ENCODE measurements at regions not wholly inside any gene's neighbourhood (a gene's known extent, or its start where the extent isn't known, plus 50 kb on each side); places are given as distances from the start of the nearest gene placed in this dataset.

DNA sequence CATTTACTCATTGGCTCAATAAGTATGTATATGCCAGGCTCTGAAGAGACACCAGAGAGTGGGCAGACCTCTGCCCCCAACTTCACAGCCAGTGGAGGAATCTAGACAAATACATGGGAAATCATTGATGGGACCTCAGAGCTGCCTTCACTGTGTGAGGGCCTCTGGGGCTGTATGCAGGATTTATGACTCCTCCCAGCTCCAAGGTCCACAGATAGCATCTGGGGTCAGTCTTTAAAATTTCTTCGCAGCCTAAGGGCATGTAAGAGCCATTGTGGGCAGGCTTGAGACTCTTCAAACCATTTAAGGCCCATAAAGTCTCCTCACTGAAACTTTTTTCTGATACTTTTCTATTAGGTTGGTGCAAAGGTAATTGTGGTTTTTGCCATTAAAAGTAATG lies 125.5 kb downstream of the SPTSSA start:
- Mint-ChIP-seq H3K36me3 (ENCODE audit: low read depth) (no peaks in the 10 kb centered on the region), H3K4me3 (no peak overlapping the region), H3K9me3 (no peaks in the 10 kb centered on the region), H3K27me3 (no peaks in the 10 kb centered on the region), H3K27ac (no peak overlapping the region), H3K4me1 (ENCODE audit: low read depth) (peaks cover 10% of the 10 kb centered on the region)
- intact Hi-C loops (cut with micrococcal nuclease), result no loop called here

GRCh38 chr14:34335968-34336367 lies 126.1 kb downstream of the SPTSSA start:
- no peak overlapping the region for H3K4me3 Mint-ChIP-seq
- intact Hi-C loops (cut with micrococcal nuclease), result no loop called here
- no peaks in the 10 kb centered on the region for H3K9me3 Mint-ChIP-seq
- H3K27ac Mint-ChIP-seq, result no peak overlapping the region
- no peaks in the 10 kb centered on the region for H3K36me3 Mint-ChIP-seq (ENCODE audit: low read depth)
- peaks cover 10% of the 10 kb centered on the region for H3K4me1 Mint-ChIP-seq (ENCODE audit: low read depth)
- no peaks in the 10 kb centered on the region for H3K27me3 Mint-ChIP-seq

DNA sequence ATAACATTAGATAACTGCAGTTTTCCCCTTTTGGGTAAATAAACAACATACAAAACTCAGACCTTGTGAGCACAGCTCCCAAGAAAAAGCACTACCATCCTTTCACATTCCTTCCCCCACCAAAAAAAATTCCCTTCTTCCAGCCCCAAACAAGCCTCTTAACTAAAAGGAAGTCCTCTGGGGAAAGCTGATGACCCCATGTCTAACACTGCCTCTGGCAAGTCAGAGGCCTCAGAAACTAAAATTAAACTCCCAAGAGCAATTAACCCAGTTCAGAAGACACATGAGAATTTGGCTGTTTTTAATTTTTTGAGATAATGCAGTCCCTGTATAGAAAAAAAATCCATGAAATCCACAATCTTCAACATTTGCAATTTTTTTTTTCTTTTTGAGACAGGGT lies 127.7 kb downstream of the SPTSSA start:
- peaks cover 10% of the 10 kb centered on the region for H3K4me1 Mint-ChIP-seq (ENCODE audit: low read depth)
- intact Hi-C loops (cut with micrococcal nuclease), result loop anchor here (5.0 kb wide), 2 partner anchors 203 to 1088 kb away; partner anchors contain the start of gene EAPP
- no peaks in the 10 kb centered on the region for H3K27me3 Mint-ChIP-seq
- H3K4me3 Mint-ChIP-seq, result no peak overlapping the region
- no peaks in the 10 kb centered on the region for H3K9me3 Mint-ChIP-seq
- H3K36me3 Mint-ChIP-seq (ENCODE audit: low read depth), result no peaks in the 10 kb centered on the region
- no peak overlapping the region for H3K27ac Mint-ChIP-seq

- intact Hi-C loops (cut with micrococcal nuclease), result loop anchor here (2.0 to 5.0 kb wide), 3 partner anchors 167 to 1090 kb away; partner anchors contain the start of gene EAPP
- Mint-ChIP-seq H3K27me3 (no peaks in the 10 kb centered on the region), H3K9me3 (no peaks in the 10 kb centered on the region), H3K27ac (no peak overlapping the region), H3K36me3 (ENCODE audit: low read depth) (no peaks in the 10 kb centered on the region), H3K4me3 (no peak overlapping the region), H3K4me1 (ENCODE audit: low read depth) (peaks cover 10% of the 10 kb centered on the region)
Observed at GRCh38 chr14:34331728-34332623, 130.1 kb downstream of the SPTSSA start.

DNA sequence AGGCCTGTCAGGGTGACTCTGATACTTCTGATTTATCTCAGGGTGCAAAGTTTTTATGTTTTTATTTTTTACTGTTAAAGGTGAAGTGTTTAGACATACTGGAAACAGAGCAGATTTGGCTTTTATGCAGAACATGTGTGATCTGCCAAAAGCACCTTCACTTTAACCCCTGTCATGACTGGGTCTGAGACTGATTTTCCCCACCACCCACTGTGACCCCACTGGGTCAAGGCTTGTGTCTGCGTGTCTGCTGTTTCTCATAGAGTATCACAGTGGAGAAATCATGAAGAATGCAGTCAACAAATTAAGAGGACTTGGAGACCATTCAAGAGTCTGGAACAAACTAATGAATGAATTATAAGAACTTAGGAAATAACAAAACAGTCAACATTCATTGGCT lies 131.2 kb downstream of the SPTSSA start:
- Mint-ChIP-seq H3K9me3 (no peaks in the 10 kb centered on the region), H3K27ac (no peak overlapping the region), H3K4me1 (ENCODE audit: low read depth) (peaks cover 4% of the 10 kb centered on the region), H3K27me3 (no peaks in the 10 kb centered on the region), H3K36me3 (ENCODE audit: low read depth) (no peaks in the 10 kb centered on the region), H3K4me3 (no peak overlapping the region)
- intact Hi-C loops (cut with micrococcal nuclease), result loop anchor here (2.0 to 5.0 kb wide), 3 partner anchors 168 to 1091 kb away; partner anchors contain the start of gene EAPP

- H3K4me3 Mint-ChIP-seq, result no peak overlapping the region
- H3K27me3 Mint-ChIP-seq, result no peaks in the 10 kb centered on the region
- no peak overlapping the region for H3K27ac Mint-ChIP-seq
- no peaks in the 10 kb centered on the region for H3K4me1 Mint-ChIP-seq (ENCODE audit: low read depth)
- intact Hi-C loops (cut with micrococcal nuclease), result no loop called here
- H3K9me3 Mint-ChIP-seq, result no peaks in the 10 kb centered on the region
- H3K36me3 Mint-ChIP-seq (ENCODE audit: low read depth), result no peaks in the 10 kb centered on the region
Observed at GRCh38 chr14:34329301-34329700, 132.7 kb downstream of the SPTSSA start.

DNA sequence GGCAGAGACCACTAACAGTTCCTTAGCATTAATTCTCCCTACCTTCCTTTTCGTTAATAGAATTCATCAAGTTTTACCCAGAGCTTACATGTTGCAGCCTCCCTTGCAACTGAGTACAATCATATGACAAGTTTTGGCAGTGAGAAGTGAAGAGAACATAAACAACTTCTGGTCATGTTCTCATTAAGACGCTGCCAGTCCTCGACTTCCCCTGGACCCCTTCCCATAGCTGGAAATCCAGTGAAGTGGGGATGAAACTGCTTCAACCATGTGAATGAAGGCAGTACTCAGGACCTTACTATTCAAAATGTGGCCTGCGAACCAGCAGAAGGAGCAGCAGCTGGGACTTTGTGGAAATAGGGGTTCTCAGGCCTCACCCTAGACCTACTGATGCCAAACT lies 133.9 kb downstream of the SPTSSA start:
- no peaks in the 10 kb centered on the region for H3K36me3 Mint-ChIP-seq (ENCODE audit: low read depth)
- H3K9me3 Mint-ChIP-seq, result no peaks in the 10 kb centered on the region

DNA sequence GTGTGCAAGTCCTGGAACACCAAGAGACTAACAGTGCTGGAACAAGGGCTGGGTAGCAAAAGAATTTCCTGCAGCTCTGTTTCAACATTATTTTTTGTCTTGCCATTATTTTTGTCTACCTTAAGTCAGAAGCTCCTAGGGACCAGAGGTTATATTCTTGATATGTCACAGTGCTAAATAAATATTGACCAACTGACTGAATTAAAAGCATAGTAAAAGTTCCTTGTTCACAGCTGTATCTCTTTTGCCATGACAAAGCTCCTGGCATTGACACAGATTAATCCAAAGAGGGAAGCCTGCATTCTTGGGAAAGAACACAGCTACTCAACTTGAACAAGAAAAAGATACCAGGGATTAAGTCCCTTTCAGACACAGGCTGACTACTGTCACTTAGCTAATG lies 136.5 kb downstream of the SPTSSA start:
- peaks cover 1% of the 10 kb centered on the region for H3K27me3 Mint-ChIP-seq
- no peaks in the 10 kb centered on the region for H3K9me3 Mint-ChIP-seq
- no peaks in the 10 kb centered on the region for H3K36me3 Mint-ChIP-seq (ENCODE audit: low read depth)
- intact Hi-C loops (cut with micrococcal nuclease), result no loop called here
- H3K4me1 Mint-ChIP-seq (ENCODE audit: low read depth), result no peaks in the 10 kb centered on the region
- H3K4me3 Mint-ChIP-seq, result no peak overlapping the region
- H3K27ac Mint-ChIP-seq, result no peak overlapping the region

More for the DNA sequence above, 133.9 kb downstream of the SPTSSA start:
- intact Hi-C loops (cut with micrococcal nuclease), result no loop called here
- H3K27me3 Mint-ChIP-seq, result no peaks in the 10 kb centered on the region
- H3K4me1 Mint-ChIP-seq (ENCODE audit: low read depth), result no peaks in the 10 kb centered on the region
- H3K4me3 Mint-ChIP-seq, result no peak overlapping the region
- H3K27ac Mint-ChIP-seq, result no peak overlapping the region

- H3K36me3 Mint-ChIP-seq (ENCODE audit: low read depth), result no peaks in the 10 kb centered on the region
- intact Hi-C loops (cut with micrococcal nuclease), result loop anchor here (5.0 kb wide), 1 partner anchor 1747 kb away; no protein-coding TSS in a partner anchor
- H3K27me3 Mint-ChIP-seq, result peaks cover 4% of the 10 kb centered on the region
- no peak overlapping the region for H3K4me3 Mint-ChIP-seq
- H3K27ac Mint-ChIP-seq, result no peak overlapping the region
- no peaks in the 10 kb centered on the region for H3K9me3 Mint-ChIP-seq
- H3K4me1 Mint-ChIP-seq (ENCODE audit: low read depth), result no peaks in the 10 kb centered on the region
Observed at GRCh38 chr14:34324363-34324795, 137.7 kb downstream of the SPTSSA start.

DNA sequence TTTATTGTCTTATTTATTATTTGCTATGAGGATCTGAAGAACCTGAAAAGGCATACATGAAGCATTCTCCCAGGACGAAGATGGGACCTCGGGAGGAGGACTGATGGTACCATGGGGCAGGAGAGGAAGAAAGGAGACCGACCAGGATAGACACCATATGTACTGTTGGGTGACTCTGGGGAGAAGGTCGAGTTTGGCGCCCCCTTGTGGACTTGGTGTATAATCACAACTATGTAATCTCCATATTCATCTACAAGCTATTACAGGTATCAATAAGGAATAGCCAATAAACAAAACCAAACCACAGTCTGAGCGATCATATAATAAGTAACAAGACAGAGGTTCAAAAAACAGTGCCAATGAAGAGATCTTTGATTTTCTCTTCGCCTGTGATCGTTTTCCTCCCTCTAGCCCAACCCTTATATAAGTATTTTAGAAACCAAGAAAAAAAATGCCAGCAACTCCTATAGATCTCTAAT lies 139.1 kb downstream of the SPTSSA start:
- H3K4me3 Mint-ChIP-seq, result no peak overlapping the region
- peaks cover 4% of the 10 kb centered on the region for H3K27me3 Mint-ChIP-seq
- H3K4me1 Mint-ChIP-seq (ENCODE audit: low read depth), result no peaks in the 10 kb centered on the region
- H3K36me3 Mint-ChIP-seq (ENCODE audit: low read depth), result no peaks in the 10 kb centered on the region
- H3K9me3 Mint-ChIP-seq, result no peaks in the 10 kb centered on the region
- intact Hi-C loops (cut with micrococcal nuclease), result loop anchor here (5.0 kb wide), 1 partner anchor 1746 kb away; no protein-coding TSS in a partner anchor
- H3K27ac Mint-ChIP-seq, result no peak overlapping the region

GRCh38 chr14:34319140-34319539 lies 142.9 kb downstream of the SPTSSA start:
- no peak overlapping the region for H3K27ac Mint-ChIP-seq
- intact Hi-C loops (cut with micrococcal nuclease), result no loop called here
- H3K4me3 Mint-ChIP-seq, result no peak overlapping the region
- peaks cover 7% of the 10 kb centered on the region for H3K27me3 Mint-ChIP-seq
- H3K9me3 Mint-ChIP-seq, result no peaks in the 10 kb centered on the region
- no peaks in the 10 kb centered on the region for H3K4me1 Mint-ChIP-seq (ENCODE audit: low read depth)
- H3K36me3 Mint-ChIP-seq (ENCODE audit: low read depth), result no peaks in the 10 kb centered on the region

DNA sequence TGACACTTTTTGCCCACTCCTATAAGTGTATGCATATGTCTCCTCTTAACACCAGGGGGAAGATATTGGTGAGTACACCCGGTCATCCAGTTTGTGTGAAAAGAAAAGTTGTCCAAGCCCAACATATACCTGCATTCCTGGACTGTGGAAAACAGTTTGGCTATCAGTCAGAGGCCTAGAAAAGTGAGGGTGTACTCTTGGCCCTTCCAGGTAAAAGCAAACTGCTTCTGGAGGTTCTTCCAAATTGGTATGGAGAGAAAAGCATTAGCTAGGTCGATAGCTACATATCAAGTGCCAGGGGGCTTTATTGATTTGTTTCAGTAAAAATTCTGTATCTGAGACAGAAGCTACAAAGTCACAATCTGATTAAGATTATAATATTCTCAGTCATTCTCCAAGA lies 144.0 kb downstream of the SPTSSA start:
- intact Hi-C loops (cut with micrococcal nuclease), result no loop called here
- no peak overlapping the region for H3K4me3 Mint-ChIP-seq
- H3K27me3 Mint-ChIP-seq, result peaks cover 10% of the 10 kb centered on the region
- no peaks in the 10 kb centered on the region for H3K4me1 Mint-ChIP-seq (ENCODE audit: low read depth)
- H3K27ac Mint-ChIP-seq, result no peak overlapping the region
- H3K36me3 Mint-ChIP-seq (ENCODE audit: low read depth), result no peaks in the 10 kb centered on the region
- no peaks in the 10 kb centered on the region for H3K9me3 Mint-ChIP-seq

DNA sequence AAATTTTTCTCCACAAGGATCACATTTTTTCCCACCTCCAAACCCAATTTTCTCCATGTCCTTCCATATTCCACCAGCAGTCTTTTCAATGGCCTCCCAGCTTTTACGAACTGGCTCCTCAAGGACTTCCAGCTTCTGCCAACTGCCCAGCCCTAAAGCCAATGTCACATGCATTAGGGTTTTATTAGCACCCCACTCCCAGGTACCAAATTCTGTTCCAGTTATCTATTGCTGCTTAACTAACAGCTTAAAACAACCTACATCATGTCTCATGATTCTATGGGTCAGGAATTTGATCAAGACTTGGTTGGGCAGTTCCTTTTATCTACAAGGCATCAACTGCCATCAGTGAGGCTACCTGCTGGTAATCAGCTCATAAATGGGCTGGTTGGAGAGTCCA lies 151.3 kb downstream of the SPTSSA start:
- Mint-ChIP-seq H3K27me3 (peaks cover 12% of the 10 kb centered on the region), H3K4me3 (no peak overlapping the region), H3K9me3 (no peaks in the 10 kb centered on the region), H3K36me3 (ENCODE audit: low read depth) (no peaks in the 10 kb centered on the region), H3K4me1 (ENCODE audit: low read depth) (peaks cover 6% of the 10 kb centered on the region), H3K27ac (no peak overlapping the region)
- intact Hi-C loops (cut with micrococcal nuclease), result no loop called here

DNA sequence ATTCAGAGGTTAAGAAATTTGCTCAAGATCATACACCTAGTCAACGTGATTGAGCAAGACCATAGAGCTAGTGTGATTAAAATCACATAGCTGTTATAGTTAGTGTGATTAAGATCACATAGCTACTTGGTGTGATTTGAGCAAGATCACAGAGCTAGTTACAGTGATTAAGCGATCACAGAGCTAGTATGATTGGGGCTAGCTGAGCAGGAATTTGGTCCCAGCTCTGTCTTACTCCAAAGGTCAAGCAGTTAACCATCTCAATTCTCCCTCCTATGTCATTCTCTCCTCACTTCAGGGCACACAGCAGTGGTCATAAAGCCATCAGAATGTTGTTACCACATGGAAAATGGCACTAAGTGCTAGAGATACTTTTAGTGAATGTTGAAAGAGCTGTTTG lies 158.2 kb downstream of the SPTSSA start:
- H3K27me3 Mint-ChIP-seq, result peaks cover 2% of the 10 kb centered on the region
- H3K27ac Mint-ChIP-seq, result no peak overlapping the region
- H3K4me1 Mint-ChIP-seq (ENCODE audit: low read depth), result no peaks in the 10 kb centered on the region
- no peak overlapping the region for H3K4me3 Mint-ChIP-seq
- H3K9me3 Mint-ChIP-seq, result no peaks in the 10 kb centered on the region
- no peaks in the 10 kb centered on the region for H3K36me3 Mint-ChIP-seq (ENCODE audit: low read depth)
- intact Hi-C loops (cut with micrococcal nuclease), result loop anchor here (10.0 kb wide), 1 partner anchor 459 kb away; no protein-coding TSS in a partner anchor

Data from dendritic cell treated with granulocyte-macrophage colony-stimulating factor and Interleukin-4, amounts not matched to agents 40 ng/mL and 50 ng/mL, for 4 days (primary cell).